ENCODE measurements at regions not wholly inside any gene's neighbourhood (a gene's known extent, or its start where the extent isn't known, plus 50 kb on each side); places are given as distances from the start of the nearest gene placed in this dataset.
"Not testable (repeated sequence)": the region's sequence is repeated elsewhere in the genome, so short reads cannot be mapped to it uniquely, and the experiment has no call there.

DNA sequence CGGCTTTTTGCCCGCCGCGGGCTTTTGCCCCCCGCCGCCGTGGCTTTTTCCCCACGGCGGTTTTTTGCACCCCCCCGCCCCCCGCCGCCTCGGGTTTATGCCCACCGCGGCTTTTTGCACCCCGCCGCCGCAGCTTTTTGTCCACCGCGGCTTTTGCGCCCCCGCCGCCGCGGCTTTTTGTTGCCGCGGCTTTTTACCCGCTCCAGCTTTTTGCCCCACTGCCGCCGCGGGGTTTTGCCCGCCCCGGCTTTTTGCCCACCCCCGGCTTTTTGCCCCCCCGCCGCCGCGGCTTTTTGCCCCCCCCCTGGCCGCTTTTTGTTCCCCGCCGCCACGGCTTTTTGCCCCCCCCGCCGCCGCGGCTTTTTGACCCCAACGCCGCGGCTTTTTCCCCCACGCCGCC, 2785.8 kb downstream of the RPIA start:
- peaks cover 17% of the 10 kb centered on the region for H3K27me3 Mint-ChIP-seq (ENCODE audit: low read depth)
- not testable (repeated sequence) for H3K27ac Mint-ChIP-seq; H3K4me3 Mint-ChIP-seq; H3K36me3 Mint-ChIP-seq (ENCODE audit: low read depth); H3K9me3 Mint-ChIP-seq; H3K4me1 Mint-ChIP-seq (ENCODE audit: low read depth)

DNA sequence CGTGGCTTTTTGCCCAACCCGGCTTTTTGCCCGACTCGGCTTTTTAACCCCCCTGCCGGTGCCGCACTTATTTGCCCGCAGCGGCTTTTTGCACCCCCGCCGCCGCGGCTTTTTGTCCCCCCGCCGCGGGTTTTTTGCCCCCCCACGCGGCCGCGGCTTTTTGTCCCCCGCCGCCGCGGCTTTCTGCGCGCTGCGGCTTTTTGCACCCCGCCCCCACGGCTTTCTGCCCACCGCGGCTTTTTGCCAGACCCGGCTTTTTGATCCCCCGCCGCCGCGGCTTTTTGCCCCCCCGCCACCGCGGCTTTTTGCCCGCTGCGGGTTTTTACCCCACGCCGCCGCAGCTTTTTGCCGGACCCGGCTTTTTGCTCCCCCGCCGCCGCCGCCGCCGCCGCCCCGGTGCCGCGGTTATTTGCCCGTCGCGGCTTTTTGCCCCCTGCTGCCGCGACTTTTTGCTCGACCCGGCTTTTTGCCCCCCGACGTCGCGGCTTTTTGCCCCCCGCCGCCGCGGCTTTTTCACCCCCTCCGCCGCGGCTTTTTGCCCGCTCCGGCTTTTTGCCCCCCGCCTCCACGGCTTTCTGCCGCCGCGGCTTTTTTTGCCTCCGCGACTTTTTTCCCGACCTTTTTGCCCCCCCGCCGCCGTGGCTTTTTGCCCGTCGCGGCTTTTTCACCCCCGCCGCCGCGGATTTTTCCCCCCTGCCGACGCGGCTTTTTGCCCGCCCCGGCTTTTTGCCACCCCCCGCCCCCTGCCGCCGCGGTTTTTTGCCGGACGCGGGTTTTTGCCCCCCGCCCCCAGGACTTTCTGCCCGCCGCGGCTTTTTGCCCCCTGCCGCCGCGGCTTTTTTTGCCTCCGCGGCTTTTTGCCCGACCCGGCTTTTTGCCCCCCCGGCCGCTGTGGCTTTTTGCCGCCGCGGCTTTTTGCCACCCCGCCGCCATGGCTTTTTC, 2786.5 kb downstream of the RPIA start:
- Mint-ChIP-seq H3K4me1 (ENCODE audit: low read depth) (peaks cover 2% of the 10 kb centered on the region), H3K36me3 (ENCODE audit: low read depth) (peaks cover 1% of the 10 kb centered on the region), H3K27ac (peak overlapping the region; percentile 36), H3K9me3 (no peaks in the 10 kb centered on the region), H3K27me3 (ENCODE audit: low read depth) (peaks cover 17% of the 10 kb centered on the region), H3K4me3 (no peak overlapping the region)

DNA sequence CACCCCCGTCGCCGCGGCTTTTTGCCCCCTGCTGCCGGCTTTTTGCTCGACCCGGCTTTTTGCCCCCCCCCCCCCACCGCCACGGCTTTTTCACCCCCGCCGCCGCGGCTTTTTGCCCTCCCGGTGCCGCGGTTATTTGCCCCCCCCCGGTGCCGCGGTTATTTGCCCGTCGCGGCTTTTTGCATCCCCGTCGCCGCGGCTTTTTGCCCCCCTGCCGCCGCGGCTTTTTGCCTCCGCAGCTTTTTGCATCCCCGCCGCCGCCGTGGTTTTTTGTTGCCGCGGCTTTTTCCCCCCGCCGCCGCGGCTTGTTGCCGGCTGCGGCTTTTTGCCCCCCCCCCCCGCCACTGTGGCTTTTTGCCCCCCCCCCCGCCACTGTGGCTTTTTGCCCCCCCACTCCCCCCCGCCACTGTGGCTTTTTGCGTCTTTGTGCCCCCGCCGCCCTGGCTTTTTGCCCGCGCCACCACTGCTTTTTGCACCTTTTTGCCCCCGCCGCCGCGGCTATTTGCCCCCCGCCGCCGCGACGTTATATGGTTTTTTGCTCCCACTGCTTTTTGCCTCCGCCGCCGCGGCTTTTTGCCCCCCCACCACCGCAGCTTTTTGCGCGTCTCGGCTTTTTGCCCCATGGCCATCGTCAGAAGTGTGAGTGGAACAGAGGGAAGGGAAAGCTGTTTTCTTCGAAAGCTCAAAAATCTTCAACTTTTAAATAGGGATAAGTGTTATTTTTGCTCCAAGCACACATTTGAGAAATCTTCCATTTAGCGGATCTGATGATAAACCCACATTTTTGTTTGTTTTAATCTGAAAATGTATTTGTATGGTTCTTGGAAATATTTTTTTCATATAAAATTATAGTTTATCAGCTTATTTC, 2787.6 kb downstream of the RPIA start:
- not testable (repeated sequence) for H3K4me3 Mint-ChIP-seq; H3K36me3 Mint-ChIP-seq (ENCODE audit: low read depth); H3K27ac Mint-ChIP-seq; H3K9me3 Mint-ChIP-seq; H3K4me1 Mint-ChIP-seq (ENCODE audit: low read depth)
- peaks cover 17% of the 10 kb centered on the region for H3K27me3 Mint-ChIP-seq (ENCODE audit: low read depth)

DNA sequence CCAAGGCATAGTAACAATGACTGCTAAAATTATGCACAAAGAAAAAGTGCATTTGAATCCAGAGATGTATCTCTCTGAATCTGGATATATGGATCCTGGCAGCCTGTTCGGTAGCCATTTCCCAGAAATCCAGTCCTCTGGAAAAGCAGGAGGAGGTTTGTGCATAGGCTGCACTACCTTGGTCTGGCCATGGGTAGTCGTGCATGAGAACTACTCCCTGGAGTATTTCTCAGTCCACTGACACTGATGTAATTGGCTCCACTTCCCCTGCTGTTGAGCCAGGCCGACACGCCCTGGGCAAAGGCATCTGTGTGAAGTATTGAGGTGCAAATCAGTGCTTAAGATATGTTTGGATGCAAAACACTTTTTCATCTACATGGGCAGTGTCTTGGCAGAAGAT, 2793.8 kb downstream of the RPIA start:
- not testable (repeated sequence) for H3K9me3 Mint-ChIP-seq; H3K4me3 Mint-ChIP-seq; H3K27me3 Mint-ChIP-seq (ENCODE audit: low read depth); H3K36me3 Mint-ChIP-seq (ENCODE audit: low read depth); H3K27ac Mint-ChIP-seq; H3K4me1 Mint-ChIP-seq (ENCODE audit: low read depth)

DNA sequence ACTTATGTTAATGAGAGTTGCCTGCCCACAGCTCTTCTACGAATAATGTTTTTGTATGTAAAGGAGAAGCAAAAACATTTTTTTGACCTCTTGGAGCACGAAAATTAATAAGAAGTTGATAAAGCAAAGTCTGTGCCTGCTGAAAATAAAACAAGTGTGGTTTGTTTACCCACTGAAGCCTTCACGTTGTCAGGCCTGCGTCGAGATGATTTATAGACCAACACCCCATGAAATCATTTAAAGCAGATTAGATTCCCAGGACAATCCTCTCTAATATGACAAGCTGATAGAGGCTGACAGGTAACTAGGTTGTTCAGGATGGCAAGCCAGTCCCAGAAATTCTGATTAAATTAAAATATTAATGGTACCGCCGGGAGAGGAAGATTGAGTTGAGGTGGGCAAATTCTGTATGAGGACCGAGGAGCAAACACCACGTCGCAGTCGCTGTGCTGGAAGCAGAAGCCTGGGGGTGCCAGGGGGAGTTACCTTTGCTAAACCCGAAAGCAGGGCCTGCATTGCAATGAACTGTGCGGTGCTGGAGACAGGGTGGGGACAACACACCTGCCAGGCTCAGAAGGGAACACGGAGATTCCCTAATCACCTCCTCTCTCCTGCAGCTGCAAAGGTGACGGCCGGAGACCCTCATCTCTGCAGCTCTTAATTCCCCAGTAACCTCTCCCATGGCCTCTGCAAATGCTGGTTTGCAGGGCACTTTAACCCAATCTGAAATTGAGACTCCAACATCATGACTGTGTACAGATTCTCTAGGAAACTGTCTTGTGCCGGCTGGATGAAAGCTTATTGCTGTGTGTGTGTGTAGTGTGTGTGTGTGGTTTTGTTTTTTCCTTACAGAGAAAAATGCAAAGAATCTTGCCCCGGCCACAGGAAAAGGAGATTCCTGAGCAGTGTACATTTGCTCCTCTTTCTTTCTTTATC, 2805.9 kb downstream of the RPIA start:
- not testable (repeated sequence) for H3K27me3 Mint-ChIP-seq (ENCODE audit: low read depth); H3K27ac Mint-ChIP-seq; H3K4me1 Mint-ChIP-seq (ENCODE audit: low read depth); H3K4me3 Mint-ChIP-seq; H3K36me3 Mint-ChIP-seq (ENCODE audit: low read depth)
- H3K9me3 Mint-ChIP-seq = peaks cover 14% of the 10 kb centered on the region

DNA sequence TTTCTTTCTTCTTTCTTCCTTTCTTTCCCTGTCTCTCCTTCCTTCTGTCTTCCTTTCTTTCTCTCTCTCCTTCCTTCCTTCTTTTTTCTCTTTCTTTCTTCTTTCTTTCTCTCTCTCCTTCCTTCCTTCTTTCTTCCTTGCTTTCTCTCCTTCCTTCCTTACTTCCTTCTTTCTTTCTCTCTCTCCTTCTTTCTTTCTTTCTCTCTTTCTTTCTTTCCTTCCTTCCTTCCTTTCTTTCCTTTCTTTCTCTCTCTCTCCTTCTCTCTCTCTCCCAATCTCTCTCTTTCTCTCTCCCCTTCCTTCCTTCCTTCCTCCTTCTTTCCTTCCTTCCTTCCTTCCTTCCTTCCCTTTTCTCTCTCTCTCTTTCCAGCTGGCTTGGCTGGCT, 2806.6 kb downstream of the RPIA start:
- not testable (repeated sequence) for H3K27ac Mint-ChIP-seq; H3K27me3 Mint-ChIP-seq (ENCODE audit: low read depth); H3K36me3 Mint-ChIP-seq (ENCODE audit: low read depth); H3K4me3 Mint-ChIP-seq; H3K4me1 Mint-ChIP-seq (ENCODE audit: low read depth)
- H3K9me3 Mint-ChIP-seq = peaks cover 15% of the 10 kb centered on the region

DNA sequence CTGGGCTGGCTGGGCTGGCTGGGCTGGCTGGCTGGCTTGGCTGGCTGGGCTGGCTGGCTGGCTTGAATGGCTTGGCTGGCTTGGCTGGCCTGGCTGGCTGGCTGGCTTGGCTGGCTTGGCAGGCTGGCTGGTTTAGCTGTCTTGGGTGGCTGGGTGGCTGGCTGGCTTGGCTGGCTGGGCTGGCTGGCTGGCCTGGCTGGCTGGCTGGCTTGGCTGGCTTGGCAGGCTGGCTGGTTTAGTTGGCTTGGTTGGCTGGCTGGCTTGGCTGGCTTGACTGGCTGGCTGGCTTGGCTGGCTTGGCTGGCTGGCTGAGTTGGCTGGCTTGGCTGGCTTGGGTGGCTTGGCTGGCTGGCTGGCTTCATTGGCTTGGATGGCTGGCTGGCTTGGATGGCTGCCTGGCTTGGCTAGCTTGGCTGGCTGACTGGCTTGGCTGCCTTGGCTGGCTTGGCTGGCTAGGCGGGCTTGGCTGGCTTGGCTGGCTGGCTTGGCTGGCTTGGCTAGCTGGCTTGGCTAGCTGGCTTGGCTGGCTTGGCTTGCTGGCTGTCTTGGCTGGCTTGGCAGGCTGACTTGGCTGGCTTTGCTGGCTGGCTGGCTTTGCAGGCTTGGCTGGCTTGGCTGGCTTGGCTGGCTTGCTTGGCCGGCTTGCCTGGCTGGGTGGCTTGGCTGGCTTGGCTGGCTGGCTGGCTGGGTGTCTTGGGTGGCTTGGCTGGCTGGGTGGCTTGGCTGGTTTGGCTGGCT, 2807.2 kb downstream of the RPIA start:
- not testable (repeated sequence) for H3K36me3 Mint-ChIP-seq (ENCODE audit: low read depth); H3K4me1 Mint-ChIP-seq (ENCODE audit: low read depth); H3K27ac Mint-ChIP-seq; H3K27me3 Mint-ChIP-seq (ENCODE audit: low read depth); H3K4me3 Mint-ChIP-seq
- H3K9me3 Mint-ChIP-seq = peaks cover 15% of the 10 kb centered on the region

DNA sequence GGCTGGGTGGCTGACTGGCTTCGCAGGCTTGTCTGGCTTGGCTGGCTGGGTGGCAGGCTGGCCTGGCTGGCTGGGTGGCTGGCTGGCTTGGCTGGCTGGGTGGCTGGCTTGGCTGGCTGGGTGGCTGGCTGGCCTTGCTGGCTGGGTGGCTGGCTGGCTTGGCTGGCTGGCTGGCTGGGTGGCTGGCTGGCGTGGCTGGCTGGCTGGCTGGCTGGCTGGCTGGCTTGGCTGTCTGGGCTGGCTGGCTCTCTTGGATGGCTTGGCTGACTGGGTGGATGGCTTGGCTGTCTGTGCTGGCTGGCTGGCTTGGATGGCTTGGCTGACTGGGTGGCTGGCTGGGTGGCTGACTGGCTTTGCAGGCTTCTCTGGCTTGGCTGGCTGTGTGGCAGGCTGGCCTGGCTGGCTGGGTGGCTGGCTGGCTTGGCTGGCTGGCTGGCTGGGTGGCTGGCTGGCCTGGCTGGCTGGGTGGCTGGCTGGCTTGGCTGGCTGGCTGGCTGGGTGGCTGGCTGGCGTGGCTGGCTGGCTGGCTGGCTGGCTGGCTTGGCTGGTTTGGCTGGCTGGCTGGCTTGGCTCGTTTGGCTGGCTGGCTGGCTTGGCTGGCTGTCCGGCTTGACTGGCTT, 2808.1 kb downstream of the RPIA start:
- not testable (repeated sequence) for H3K27ac Mint-ChIP-seq; H3K36me3 Mint-ChIP-seq (ENCODE audit: low read depth); H3K27me3 Mint-ChIP-seq (ENCODE audit: low read depth); H3K4me3 Mint-ChIP-seq; H3K4me1 Mint-ChIP-seq (ENCODE audit: low read depth)
- H3K9me3 Mint-ChIP-seq = peaks cover 15% of the 10 kb centered on the region

DNA sequence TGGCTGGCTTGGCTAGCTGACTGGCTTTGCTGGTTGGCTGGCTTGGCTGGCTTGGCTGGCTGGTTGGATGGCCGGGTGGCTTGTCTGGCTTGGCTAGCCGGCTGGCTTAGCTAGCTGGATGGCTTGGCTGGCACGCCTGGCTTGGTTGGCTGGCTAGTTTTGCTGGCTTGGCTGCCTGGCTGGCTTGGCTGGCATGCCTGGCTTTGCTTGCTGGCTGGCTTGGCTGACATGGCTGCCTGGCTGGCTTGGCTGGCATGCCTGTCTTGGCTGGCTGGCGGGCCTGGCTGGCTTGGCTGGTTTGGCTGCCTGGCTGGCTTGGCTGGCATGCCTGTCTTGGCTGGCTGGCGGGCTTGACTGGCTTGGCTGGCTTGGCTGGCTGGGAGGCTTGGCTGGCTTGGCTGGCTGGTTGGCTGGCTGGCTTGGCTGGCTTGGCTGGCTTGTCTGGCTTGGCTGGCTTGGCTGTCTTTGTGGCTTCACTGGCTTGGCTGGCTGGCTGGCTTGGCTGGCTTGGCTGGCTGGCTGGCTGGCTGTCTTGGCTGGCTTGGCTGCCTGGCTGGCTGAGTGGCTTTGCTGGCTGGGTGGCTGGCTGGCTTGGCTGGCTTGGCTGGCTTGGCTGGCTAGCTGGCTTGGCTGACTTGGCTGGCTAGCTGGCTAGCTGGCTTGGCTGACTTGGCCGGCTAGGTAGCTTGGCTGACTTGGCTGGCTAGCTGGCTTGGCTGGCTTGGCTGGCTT, 2808.9 kb downstream of the RPIA start:
- not testable (repeated sequence) for H3K36me3 Mint-ChIP-seq (ENCODE audit: low read depth); H3K4me3 Mint-ChIP-seq; H3K27me3 Mint-ChIP-seq (ENCODE audit: low read depth); H3K4me1 Mint-ChIP-seq (ENCODE audit: low read depth); H3K27ac Mint-ChIP-seq
- H3K9me3 Mint-ChIP-seq = peaks cover 15% of the 10 kb centered on the region

DNA sequence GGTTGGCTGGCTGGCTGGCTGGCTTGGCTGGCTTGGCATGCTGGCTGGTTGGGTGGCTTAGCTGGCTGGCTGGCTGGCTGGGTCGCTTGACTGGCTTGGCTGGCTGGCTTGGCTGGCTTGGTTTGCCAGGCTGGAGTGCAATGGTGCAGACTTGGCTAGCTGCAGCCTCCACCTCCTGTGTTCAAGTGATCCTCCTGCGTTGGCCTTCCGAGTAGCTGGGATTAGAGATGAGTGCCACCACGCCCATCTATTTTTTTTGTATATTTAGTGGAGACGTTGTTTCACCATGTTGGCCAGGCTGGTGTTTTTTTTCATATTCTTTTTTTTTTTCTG, 2809.5 kb downstream of the RPIA start:
- not testable (repeated sequence) for H3K27ac Mint-ChIP-seq; H3K4me1 Mint-ChIP-seq (ENCODE audit: low read depth); H3K27me3 Mint-ChIP-seq (ENCODE audit: low read depth); H3K36me3 Mint-ChIP-seq (ENCODE audit: low read depth); H3K4me3 Mint-ChIP-seq
- H3K9me3 Mint-ChIP-seq = peaks cover 15% of the 10 kb centered on the region

DNA sequence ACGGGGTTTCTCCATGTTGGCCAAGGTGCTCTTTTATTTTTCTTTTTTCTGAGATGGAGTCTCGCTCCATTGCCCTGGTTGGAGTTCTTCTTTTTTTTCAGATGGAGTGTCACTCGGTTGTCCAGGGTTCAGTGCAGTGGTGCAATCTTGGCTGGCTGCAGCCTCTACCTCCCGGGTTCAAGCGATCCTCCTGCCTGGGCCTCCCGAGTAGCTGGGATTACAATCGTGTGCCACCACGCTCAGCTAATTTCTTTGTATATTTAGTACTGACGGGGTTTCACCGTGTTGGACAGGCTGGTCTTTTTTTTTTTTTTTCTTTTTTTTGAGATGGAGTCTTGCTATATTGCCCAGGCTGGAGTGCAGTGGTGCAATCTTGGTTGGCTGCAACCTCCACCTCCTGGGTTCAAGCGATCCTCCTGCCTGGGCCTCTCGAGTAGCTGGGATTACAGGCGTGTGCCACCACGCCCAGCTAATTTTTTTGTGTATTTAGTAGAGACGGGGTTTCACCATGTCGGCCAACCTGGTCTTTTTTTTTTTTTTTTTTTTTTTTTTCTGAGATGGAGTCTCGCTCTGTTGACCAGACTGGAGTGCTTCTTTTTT, 2810.1 kb downstream of the RPIA start:
- peaks cover 15% of the 10 kb centered on the region for H3K9me3 Mint-ChIP-seq
- not testable (repeated sequence) for H3K4me1 Mint-ChIP-seq (ENCODE audit: low read depth); H3K4me3 Mint-ChIP-seq; H3K27ac Mint-ChIP-seq; H3K36me3 Mint-ChIP-seq (ENCODE audit: low read depth); H3K27me3 Mint-ChIP-seq (ENCODE audit: low read depth)

DNA sequence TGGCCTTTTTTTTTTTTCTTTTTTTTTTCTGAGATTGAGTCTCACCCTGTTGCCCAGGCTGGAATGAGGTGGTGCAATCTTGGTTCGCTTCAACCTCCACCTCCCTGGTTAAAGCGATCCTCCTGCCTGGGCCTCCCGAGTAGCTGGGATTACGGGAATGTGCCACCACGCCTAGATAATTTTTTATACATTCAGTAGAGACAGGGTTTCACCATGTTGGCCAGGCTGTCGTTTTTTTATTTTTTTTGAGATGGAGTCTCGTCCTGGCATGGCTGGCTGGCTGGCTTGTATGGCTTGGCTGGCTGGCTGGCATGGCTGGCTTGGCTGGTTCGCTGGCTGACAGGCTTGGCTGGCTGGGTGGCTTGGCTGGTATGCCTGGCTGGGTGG, 2812.1 kb downstream of the RPIA start:
- H3K27ac Mint-ChIP-seq; H3K4me1 Mint-ChIP-seq (ENCODE audit: low read depth); H3K36me3 Mint-ChIP-seq (ENCODE audit: low read depth); H3K4me3 Mint-ChIP-seq; H3K27me3 Mint-ChIP-seq (ENCODE audit: low read depth): not testable (repeated sequence)
- H3K9me3 Mint-ChIP-seq = peaks cover 10% of the 10 kb centered on the region
